CD4-positive, alpha-beta T cell treated with Interferon alpha-2 for 1 hour (primary cell): ENCODE measurements at regions not wholly inside any gene's neighbourhood (a gene's known extent, or its start where the extent isn't known, plus 50 kb on each side); places are given as distances from the start of the nearest gene placed in this dataset.

Source experiments
- DNase-seq, 2 donors: peaks; one replicate each; pipeline ENCODE4 v3.0.0-alpha.2; 2020 to 2022

GRCh38 chr4:106676173-106676921 is 307.8 kb upstream of the GIMD1 start:
- DNase-seq: no peak

GRCh38 chr4:106671716-106672115 is 303.1 kb upstream of the GIMD1 start:
- no peak for DNase-seq

GRCh38 chr4:106670976-106671375 is 302.4 kb upstream of the GIMD1 start:
- no peak for DNase-seq

GRCh38 chr4:106659371-106659770 is 290.8 kb upstream of the GIMD1 start:
- DNase-seq: no peak

GRCh38 chr4:106652095-106652494 is 283.5 kb upstream of the GIMD1 start:
- DNase-seq: no peak

GRCh38 chr4:106650701-106651100 is 282.1 kb upstream of the GIMD1 start:
- DNase-seq: no peak

GRCh38 chr4:106647451-106647850 is 278.9 kb upstream of the GIMD1 start:
- DNase-seq: no peak

- DNase-seq: no peak
Measured at GRCh38 chr4:106629268-106629625, 260.7 kb upstream of the GIMD1 start.

- DNase-seq: no peak
Measured at GRCh38 chr4:106628586-106629267, 260.1 kb upstream of the GIMD1 start.

- no peak for DNase-seq
Measured at GRCh38 chr4:106627051-106627450, 258.5 kb upstream of the GIMD1 start.

- DNase-seq: no peak
Measured at GRCh38 chr4:106624671-106625070, 256.1 kb upstream of the GIMD1 start.

GRCh38 chr4:106618956-106619355 is 250.4 kb upstream of the GIMD1 start:
- no peak for DNase-seq

- DNase-seq: no peak
Measured at GRCh38 chr4:106615961-106616360, 247.4 kb upstream of the GIMD1 start.

GRCh38 chr4:106615410-106615945 is 246.9 kb upstream of the GIMD1 start:
- DNase-seq: no peak

- DNase-seq: no peak
Measured at GRCh38 chr4:106614441-106614840, 245.9 kb upstream of the GIMD1 start.

GRCh38 chr4:106609917-106610316 is 241.3 kb upstream of the GIMD1 start:
- no peak for DNase-seq

GRCh38 chr4:106607558-106607957 is 239.0 kb upstream of the GIMD1 start:
- no peak for DNase-seq

GRCh38 chr4:106604319-106605051 is 235.9 kb upstream of the GIMD1 start:
- no peak for DNase-seq

GRCh38 chr4:106603471-106603870 is 234.9 kb upstream of the GIMD1 start:
- no peak for DNase-seq

GRCh38 chr4:106602711-106603110 is 234.1 kb upstream of the GIMD1 start:
- no peak for DNase-seq

GRCh38 chr4:106601519-106601918 is 232.9 kb upstream of the GIMD1 start:
- DNase-seq: no peak

- no peak for DNase-seq
Measured at GRCh38 chr4:106595906-106596305, 227.3 kb upstream of the GIMD1 start.

GRCh38 chr4:106594291-106594952 is 225.8 kb upstream of the GIMD1 start:
- DNase-seq: no peak
